HCT116 (cell line): ENCODE measurements at regions not wholly inside any gene's neighbourhood (a gene's known extent, or its start where the extent isn't known, plus 50 kb on each side); places are given as distances from the start of the nearest gene placed in this dataset.

Experiments
- ATAC-seq: fragments of 200-7000 bp; cut with Tn5 transposase; 2 replicates; pipeline ENCODE4 v1.9.1; 2020; ENCODE audit warnings: mild to moderate bottlenecking, moderate library complexity
- BruUV-seq: library from RNA; stranded (reverse); fragments of 400-500 nt; replicated peaks from 2 replicates; lab custom pipeline; 2021; lab: Mats Ljungman, UMichigan
- CTCF ChIA-PET: fragments of 300-600 bp; sonication (Branson Sonifier 250); formaldehyde crosslinking; loops from one replicate; lab custom pipeline; 2021; ENCODE audit warnings: antibody characterized with exemption; lab: Charles Lee
- POLR2A ChIA-PET: fragments of 300-600, 350-600 bp; sonication (Branson Sonifier 250); formaldehyde crosslinking; loops from one replicate; lab custom pipeline; 2021; ENCODE audit warnings: antibody characterized with exemption; lab: Charles Lee
- RAD21 ChIA-PET, 2 experiments: fragments of 300-600 bp; sonication (Branson Sonifier 250); formaldehyde crosslinking; loops; one replicate each; lab custom pipeline; 2023; ENCODE audit warnings: low total read pairs in 2 of 2; ENCODE audit not compliant: uncharacterized antibody in 2 of 2, unreplicated experiment in 2 of 2, low non-redundant PET in 1 of 2; lab: Charles Lee
- DNase-seq: peaks from one replicate; pipeline ENCODE4 v3.0.0-alpha.2; 2010; ENCODE audit warnings: low read depth, low spot score
- H2AFZ ChIP-seq: fragments of 200-600 bp; shearing (Covaris generic), sonication (generic); 2 replicates; pipeline ENCODE4 v1.6.1; 2017; ENCODE audit warnings: low read depth, mixed run types, mixed read lengths, antibody characterized with exemption, low read length; ENCODE audit not compliant: poor library complexity, severe bottlenecking
- H3K27ac ChIP-seq: 2 replicates; pipeline ENCODE4 v1.5.1; 2012; ENCODE audit warnings: low read depth, low read length
- H3K27me3 ChIP-seq: fragments of 200-600 bp; sonication (generic); 2 replicates; pipeline ENCODE4 v1.6.1; 2016; ENCODE audit warnings: mixed run types, low read length, mixed read lengths; ENCODE audit not compliant: insufficient read depth
- H3K36me3 ChIP-seq, 2 experiments: fragments of 200-500 bp in 1 of 2; fragments of 200-600 bp in 1 of 2; sonication (Bioruptor generic) in 1 of 2; sonication (generic) in 1 of 2; 2 replicates each; pipeline versions ENCODE4 v1.5.1 to v1.6.1; 2014 to 2016; ENCODE audit warnings: low read length in 2 of 2, inconsistent platforms in 1 of 2, mixed read lengths in 1 of 2, mixed run types in 1 of 2; ENCODE audit not compliant: insufficient read depth in 2 of 2, control insufficient read depth in 1 of 2
- H3K4me1 ChIP-seq, 2 experiments: fragments of 200-600 bp in 1 of 2; sonication (generic) in 1 of 2; 2 replicates each; pipeline versions ENCODE4 v1.5.1 to v1.6.1; 2012 to 2017; ENCODE audit warnings: low read length in 2 of 2, inconsistent platforms in 1 of 2, mild to moderate bottlenecking in 1 of 2, mixed read lengths in 1 of 2, mixed run types in 1 of 2, moderate library complexity in 1 of 2; ENCODE audit not compliant: insufficient read depth in 2 of 2, control insufficient read depth in 1 of 2
- H3K4me2 ChIP-seq: fragments of 200-600 bp; sonication (generic); 2 replicates; pipeline ENCODE4 v1.6.1; 2017; ENCODE audit warnings: mixed run types, low read length, mixed read lengths
- H3K4me3 ChIP-seq, 2 experiments: fragments of 200-600 bp in 1 of 2; sonication (generic) in 1 of 2; replicated peaks in 1 of 2; 2 replicates each; pipeline ENCODE4 v1.5.1; 2011 to 2016; ENCODE audit warnings: low read length in 2 of 2, control low read depth in 1 of 2, low read depth in 1 of 2, mild to moderate bottlenecking in 1 of 2, mixed read lengths in 1 of 2, mixed run types in 1 of 2
- H3K79me2 ChIP-seq: fragments of 200-600 bp; sonication (generic); 2 replicates; pipeline ENCODE4 v1.6.1; 2017; ENCODE audit warnings: mild to moderate bottlenecking, mixed run types, low read length, moderate library complexity, mixed read lengths; ENCODE audit not compliant: insufficient read depth
- H3K9ac ChIP-seq: fragments of 200-600 bp; sonication (generic); 2 replicates; pipeline ENCODE4 v1.6.1; 2016; ENCODE audit warnings: low read length, mixed read lengths
- H3K9me2 ChIP-seq: fragments of 200-600 bp; sonication (generic), shearing (Covaris generic); 2 replicates; pipeline ENCODE4 v1.6.1; 2017; ENCODE audit warnings: mixed run types, mild to moderate bottlenecking, moderate library complexity; ENCODE audit not compliant: insufficient read depth
- H3K9me3 ChIP-seq, 2 experiments: fragments of 200-500 bp in 1 of 2; fragments of 200-600 bp in 1 of 2; sonication (Bioruptor generic) in 1 of 2; sonication (generic) in 1 of 2; 2 replicates each; pipeline ENCODE4 v1.6.1; 2014 to 2017; ENCODE audit warnings: low read length in 2 of 2, mixed read lengths in 2 of 2, inconsistent platforms in 1 of 2, low read depth in 1 of 2, mild to moderate bottlenecking in 1 of 2, mixed run types in 1 of 2, moderate library complexity in 1 of 2; ENCODE audit not compliant: control insufficient read depth in 1 of 2, insufficient read depth in 1 of 2
- H4K20me1 ChIP-seq: fragments of 200-600 bp; sonication (generic), shearing (Covaris generic); 2 replicates; pipeline ENCODE4 v1.6.1; 2017; ENCODE audit warnings: mixed run types, mild to moderate bottlenecking, moderate library complexity; ENCODE audit not compliant: insufficient read depth
- CEBPB ChIP-seq: IDR thresholded peaks from 2 replicates; pipeline ENCODE4 v1.6.1; 2012; ENCODE audit warnings: low read depth
- ELF1 ChIP-seq: IDR thresholded peaks from 2 replicates; pipeline ENCODE4 v1.6.1; 2012; ENCODE audit warnings: low read depth, borderline replicate concordance
- JUND ChIP-seq: IDR thresholded peaks from 2 replicates; pipeline ENCODE4 v1.6.1; 2012
- MAX ChIP-seq: IDR thresholded peaks from 2 replicates; pipeline ENCODE4 v1.6.1; 2012
- POLR2AphosphoS5 ChIP-seq: IDR thresholded peaks from 2 replicates; pipeline ENCODE4 v1.6.1; 2011; ENCODE audit warnings: mild to moderate bottlenecking, low read depth, low read length, moderate library complexity
- RAD21 ChIP-seq: IDR thresholded peaks from 2 replicates; pipeline ENCODE4 v1.6.1; 2012; ENCODE audit warnings: low read depth, mild to moderate bottlenecking
- SIN3A ChIP-seq: IDR thresholded peaks from 2 replicates; pipeline ENCODE4 v1.6.1; 2012; ENCODE audit warnings: low read depth
- SP1 ChIP-seq: IDR thresholded peaks from 2 replicates; pipeline ENCODE4 v1.6.1; 2012; ENCODE audit warnings: low read depth
- TCF7L2 ChIP-seq: IDR thresholded peaks from 2 replicates; pipeline ENCODE4 v1.7.0; 2011; ENCODE audit warnings: borderline replicate concordance, inconsistent platforms; ENCODE audit not compliant: insufficient read depth, insufficient read length; ENCODE audit errors: extremely low read depth
- YY1 ChIP-seq: IDR thresholded peaks from 2 replicates; pipeline ENCODE4 v1.6.1; 2011; ENCODE audit warnings: low read length, low read depth, moderate library complexity, mild to moderate bottlenecking; ENCODE audit not compliant: insufficient replicate concordance; ENCODE audit errors: extremely low read depth
- intact Hi-C: fragments of 100-400 bp; cut with micrococcal nuclease; formaldehyde crosslinking; loops from 2 replicates; pipeline ENCODE4 v1.10.0; 2022
- TF ChIP-seq, protein P1 (sequence below), 3 experiments: fragments of 200-600 bp in 1 of 3; sonication (generic) in 1 of 3; IDR thresholded peaks in 2 of 3; conservative IDR thresholded peaks in 1 of 3; 2 replicates each; pipeline ENCODE4 v1.5.1; 2012 to 2017; ENCODE audit warnings: low read depth in 2 of 3, low read length in 2 of 3, antibody characterized with exemption in 1 of 3, borderline replicate concordance in 1 of 3, control low read depth in 1 of 3, mild to moderate bottlenecking in 1 of 3, mixed read lengths in 1 of 3, mixed run types in 1 of 3, moderate library complexity in 1 of 3; ENCODE audit not compliant: insufficient read depth in 1 of 3
- TF ChIP-seq, protein P2 (sequence below): IDR thresholded peaks from 2 replicates; pipeline ENCODE4 v1.6.1; 2012; ENCODE audit warnings: low read depth
- TF ChIP-seq, protein P3 (sequence below): IDR thresholded peaks from 2 replicates; pipeline ENCODE4 v1.6.1; 2012

GRCh38 chr1:80155371-80155770 lies 1148.8 kb upstream of the ADGRL4 start:
- H2AFZ ChIP-seq = peak overlapping the region; percentile 63
- DNase-seq = peak; percentile 13
- no peak overlapping the region for H3K4me3 ChIP-seq
- no peaks in the 10 kb centered on the region for H3K9me2 ChIP-seq
- BruUV-seq = no TSS peak
- no peaks in the 10 kb centered on the region for H3K79me2 ChIP-seq
- peak; percentile 75 for ATAC-seq
- intact Hi-C loops = no loop called here
- no peaks in the 10 kb centered on the region for H3K4me1 ChIP-seq
- no peaks in the 10 kb centered on the region for H3K36me3 ChIP-seq
- TF ChIP-seq RAD21 (peak; percentile 38), JUND (no peak), SP1 (no peak)
- TF ChIP-seq, protein P1, sequence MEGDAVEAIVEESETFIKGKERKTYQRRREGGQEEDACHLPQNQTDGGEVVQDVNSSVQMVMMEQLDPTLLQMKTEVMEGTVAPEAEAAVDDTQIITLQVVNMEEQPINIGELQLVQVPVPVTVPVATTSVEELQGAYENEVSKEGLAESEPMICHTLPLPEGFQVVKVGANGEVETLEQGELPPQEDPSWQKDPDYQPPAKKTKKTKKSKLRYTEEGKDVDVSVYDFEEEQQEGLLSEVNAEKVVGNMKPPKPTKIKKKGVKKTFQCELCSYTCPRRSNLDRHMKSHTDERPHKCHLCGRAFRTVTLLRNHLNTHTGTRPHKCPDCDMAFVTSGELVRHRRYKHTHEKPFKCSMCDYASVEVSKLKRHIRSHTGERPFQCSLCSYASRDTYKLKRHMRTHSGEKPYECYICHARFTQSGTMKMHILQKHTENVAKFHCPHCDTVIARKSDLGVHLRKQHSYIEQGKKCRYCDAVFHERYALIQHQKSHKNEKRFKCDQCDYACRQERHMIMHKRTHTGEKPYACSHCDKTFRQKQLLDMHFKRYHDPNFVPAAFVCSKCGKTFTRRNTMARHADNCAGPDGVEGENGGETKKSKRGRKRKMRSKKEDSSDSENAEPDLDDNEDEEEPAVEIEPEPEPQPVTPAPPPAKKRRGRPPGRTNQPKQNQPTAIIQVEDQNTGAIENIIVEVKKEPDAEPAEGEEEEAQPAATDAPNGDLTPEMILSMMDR (IDR thresholded peaks at IDR 0.05 in 2 of 3, conservative IDR thresholded peaks at IDR 0.05 in 1 of 3; ENCODE audit: borderline replicate concordance in 1 of 3, insufficient read depth in 1 of 3, low read depth in 2 of 3, low read length in 2 of 3) = peak in 2 of 3 experiments; percentile 34 to 36; a peak in 4 of 6 replicates
- no peak overlapping the region for H3K9ac ChIP-seq
- H4K20me1 ChIP-seq = no peaks in the 10 kb centered on the region
- ChIA-PET CTCF (no interaction called here), POLR2A (no interaction called here), RAD21 (no interaction called here)
- H3K27ac ChIP-seq = no peak overlapping the region
- H3K9me3 ChIP-seq = no peaks in the 10 kb centered on the region
- H3K27me3 ChIP-seq = no peaks in the 10 kb centered on the region
- H3K4me2 ChIP-seq = no peak overlapping the region

DNA sequence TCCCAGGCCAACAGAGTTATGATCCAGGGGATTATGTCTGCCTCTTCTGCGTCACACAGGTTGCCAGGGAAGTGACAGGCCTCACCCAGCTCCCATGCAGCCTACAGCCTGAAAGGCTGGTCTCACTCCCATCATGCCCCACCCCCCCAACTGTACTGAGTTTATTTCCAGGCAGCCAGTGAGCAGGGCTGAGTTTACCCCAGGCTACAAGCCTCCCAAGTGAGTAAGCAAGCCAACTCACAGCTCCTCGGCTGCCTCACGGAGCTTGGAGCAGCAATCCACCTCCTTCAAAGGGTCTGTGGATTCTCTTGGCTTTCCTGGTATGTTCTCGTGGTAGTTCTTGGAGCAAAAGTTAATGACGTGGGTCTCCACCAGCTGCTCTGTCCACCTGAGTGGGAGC lies 1147.6 kb upstream of the ADGRL4 start:
- ATAC-seq = no peak
- no TSS peak for BruUV-seq
- Histone ChIP-seq H3K4me1 (no peaks in the 10 kb centered on the region), H3K4me3 (no peak overlapping the region), H3K4me2 (no peak overlapping the region), H3K9me3 (no peaks in the 10 kb centered on the region), H4K20me1 (no peaks in the 10 kb centered on the region), H2AFZ (no peak overlapping the region), H3K27me3 (no peaks in the 10 kb centered on the region), H3K27ac (no peak overlapping the region), H3K36me3 (no peaks in the 10 kb centered on the region), H3K9ac (no peak overlapping the region), H3K79me2 (no peaks in the 10 kb centered on the region), H3K9me2 (no peaks in the 10 kb centered on the region)
- CTCF ChIA-PET = no interaction called here
- POLR2A ChIA-PET = no interaction called here
- no peak for DNase-seq
- RAD21 ChIA-PET = no interaction called here
- intact Hi-C loops = no loop called here
- TF ChIP-seq, protein P2, sequence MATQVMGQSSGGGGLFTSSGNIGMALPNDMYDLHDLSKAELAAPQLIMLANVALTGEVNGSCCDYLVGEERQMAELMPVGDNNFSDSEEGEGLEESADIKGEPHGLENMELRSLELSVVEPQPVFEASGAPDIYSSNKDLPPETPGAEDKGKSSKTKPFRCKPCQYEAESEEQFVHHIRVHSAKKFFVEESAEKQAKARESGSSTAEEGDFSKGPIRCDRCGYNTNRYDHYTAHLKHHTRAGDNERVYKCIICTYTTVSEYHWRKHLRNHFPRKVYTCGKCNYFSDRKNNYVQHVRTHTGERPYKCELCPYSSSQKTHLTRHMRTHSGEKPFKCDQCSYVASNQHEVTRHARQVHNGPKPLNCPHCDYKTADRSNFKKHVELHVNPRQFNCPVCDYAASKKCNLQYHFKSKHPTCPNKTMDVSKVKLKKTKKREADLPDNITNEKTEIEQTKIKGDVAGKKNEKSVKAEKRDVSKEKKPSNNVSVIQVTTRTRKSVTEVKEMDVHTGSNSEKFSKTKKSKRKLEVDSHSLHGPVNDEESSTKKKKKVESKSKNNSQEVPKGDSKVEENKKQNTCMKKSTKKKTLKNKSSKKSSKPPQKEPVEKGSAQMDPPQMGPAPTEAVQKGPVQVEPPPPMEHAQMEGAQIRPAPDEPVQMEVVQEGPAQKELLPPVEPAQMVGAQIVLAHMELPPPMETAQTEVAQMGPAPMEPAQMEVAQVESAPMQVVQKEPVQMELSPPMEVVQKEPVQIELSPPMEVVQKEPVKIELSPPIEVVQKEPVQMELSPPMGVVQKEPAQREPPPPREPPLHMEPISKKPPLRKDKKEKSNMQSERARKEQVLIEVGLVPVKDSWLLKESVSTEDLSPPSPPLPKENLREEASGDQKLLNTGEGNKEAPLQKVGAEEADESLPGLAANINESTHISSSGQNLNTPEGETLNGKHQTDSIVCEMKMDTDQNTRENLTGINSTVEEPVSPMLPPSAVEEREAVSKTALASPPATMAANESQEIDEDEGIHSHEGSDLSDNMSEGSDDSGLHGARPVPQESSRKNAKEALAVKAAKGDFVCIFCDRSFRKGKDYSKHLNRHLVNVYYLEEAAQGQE = no peak
- no peak for TF ChIP-seq JUND
- TF ChIP-seq TCF7L2 = no peak
- TF ChIP-seq, protein P3, sequence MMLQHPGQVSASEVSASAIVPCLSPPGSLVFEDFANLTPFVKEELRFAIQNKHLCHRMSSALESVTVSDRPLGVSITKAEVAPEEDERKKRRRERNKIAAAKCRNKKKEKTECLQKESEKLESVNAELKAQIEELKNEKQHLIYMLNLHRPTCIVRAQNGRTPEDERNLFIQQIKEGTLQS = no peak
- no peak for TF ChIP-seq POLR2AphosphoS5
- no peak for TF ChIP-seq CEBPB
- no peak for TF ChIP-seq SIN3A
- TF ChIP-seq MAX = no peak
- TF ChIP-seq ELF1 = no peak
- no peak for TF ChIP-seq YY1
